GM12878 (cell line): ENCODE measurements at regions not wholly inside any gene's neighbourhood (a gene's known extent, or its start where the extent isn't known, plus 50 kb on each side); places are given as distances from the start of the nearest gene placed in this dataset.

Experiments
- ATAC-seq: fragments of 200-7000 bp; cut with Tn5 transposase; 3 replicates; pipeline ENCODE4 v1.9.1; 2020; ENCODE audit warnings: mild to moderate bottlenecking, moderate library complexity
- BruUV-seq: library from RNA; stranded (reverse); fragments of 400-500 nt; replicated peaks from 2 replicates; lab custom pipeline; 2021; lab: Mats Ljungman, UMichigan
- CTCF ChIA-PET: fragments of 300-600 bp; sonication (Branson Sonifier 250); formaldehyde crosslinking; extraction: SDS; loops from one replicate; lab custom pipeline; 2021; ENCODE audit warnings: inconsistent platforms; lab: Yijun Ruan, JAX
- POLR2A ChIA-PET: fragments of 350-600 bp; formaldehyde crosslinking; extraction: SDS; loops from one replicate; lab custom pipeline; 2021; ENCODE audit warnings: inconsistent platforms; lab: Charles Lee
- RAD21 ChIA-PET: fragments of 300-600 bp; sonication (Branson Sonifier 250); formaldehyde crosslinking; loops from one replicate; lab custom pipeline; 2023; ENCODE audit warnings: antibody characterized with exemption; ENCODE audit not compliant: unreplicated experiment; lab: Charles Lee
- SMC1A ChIA-PET: fragments of 300-600 bp; sonication (Branson Sonifier 250); formaldehyde crosslinking; loops from one replicate; lab custom pipeline; 2023; ENCODE audit not compliant: unreplicated experiment, uncharacterized antibody; lab: Charles Lee
- DNase-seq: peaks from one replicate; pipeline ENCODE4 v3.0.0-alpha.2; 2011; ENCODE audit warnings: low read depth, low spot score
- FAIRE-seq: peaks from 3 replicates; lab custom pipeline; 2011; peaks lifted over from hg19 to GRCh38; lab: Jason Lieb, UNC
- H2AFZ ChIP-seq: 2 replicates; pipeline ENCODE4 v1.6.0; 2011; ENCODE audit warnings: low read depth, low read length, control low read depth; ENCODE audit not compliant: control insufficient read depth
- H3K27ac ChIP-seq: 2 replicates; pipeline ENCODE4 v1.5.1; 2011; ENCODE audit warnings: control low read depth; ENCODE audit not compliant: control insufficient read depth, insufficient read depth
- H3K27me3 ChIP-seq, 2 experiments: replicated peaks in 1 of 2; 2 replicates each; pipeline versions ENCODE4 v1.6.0 to v1.6.1; 2011; ENCODE audit warnings: low read length in 1 of 2; ENCODE audit not compliant: control insufficient read depth in 2 of 2, insufficient read depth in 2 of 2
- H3K36me3 ChIP-seq, 2 experiments: 2 replicates each; pipeline ENCODE4 v1.5.1; 2011; ENCODE audit warnings: low read length in 1 of 2; ENCODE audit not compliant: control insufficient read depth in 2 of 2, insufficient read depth in 2 of 2
- H3K4me1 ChIP-seq: 2 replicates; pipeline ENCODE4 v1.6.1; 2011; ENCODE audit warnings: mild to moderate bottlenecking, low read length, moderate library complexity, mixed read lengths; ENCODE audit not compliant: control insufficient read depth, insufficient read depth
- H3K4me2 ChIP-seq: 2 replicates; pipeline ENCODE4 v1.6.0; 2011; ENCODE audit warnings: control low read depth; ENCODE audit not compliant: control insufficient read depth, insufficient read depth
- H3K4me3 ChIP-seq: fragments of 200-600 bp; sonication (generic); 2 replicates; pipeline ENCODE4 v1.5.1; 2016
- H3K79me2 ChIP-seq: 2 replicates; pipeline ENCODE4 v1.6.0; 2011; ENCODE audit warnings: low read length; ENCODE audit not compliant: control insufficient read depth, insufficient read depth
- H3K9ac ChIP-seq: 2 replicates; pipeline ENCODE4 v1.8.0; 2011; ENCODE audit warnings: low read length, control low read depth, mixed read lengths; ENCODE audit not compliant: control insufficient read depth, insufficient read depth
- H3K9me3 ChIP-seq: replicated peaks from 3 replicates; pipeline ENCODE4 v1.5.1; 2011; ENCODE audit warnings: mild to moderate bottlenecking, low read length; ENCODE audit not compliant: control insufficient read depth, insufficient read depth
- H4K20me1 ChIP-seq: 2 replicates; pipeline ENCODE4 v1.6.0; 2011; ENCODE audit not compliant: control insufficient read depth, insufficient read depth
- BCL3 ChIP-seq: IDR thresholded peaks from 2 replicates; pipeline ENCODE4 v1.6.1; 2011; ENCODE audit warnings: borderline replicate concordance, low read depth, mild to moderate bottlenecking, moderate library complexity, low read length; ENCODE audit not compliant: insufficient read depth, poor library complexity, severe bottlenecking
- BCLAF1 ChIP-seq: fragments of 450-650 bp; IDR thresholded peaks from 2 replicates; pipeline ENCODE4 v1.6.1; 2017; ENCODE audit warnings: antibody characterized with exemption, mild to moderate bottlenecking, moderate library complexity
- BRCA1 ChIP-seq: IDR thresholded peaks from 2 replicates; pipeline ENCODE4 v1.6.1; 2011; ENCODE audit warnings: low read depth, low read length, improper control_type of control experiment
- FOXK2 ChIP-seq: fragments of 450-650 bp; IDR thresholded peaks from 2 replicates; pipeline ENCODE4 v1.6.1; 2017; ENCODE audit warnings: mild to moderate bottlenecking, moderate library complexity
- HDGF ChIP-seq: fragments of 450-650 bp; IDR thresholded peaks from 2 replicates; pipeline ENCODE4 v1.6.1; 2016; ENCODE audit warnings: antibody characterized with exemption
- NFXL1 ChIP-seq: fragments of 450-650 bp; IDR thresholded peaks from 2 replicates; pipeline ENCODE4 v1.6.1; 2017; ENCODE audit warnings: antibody characterized with exemption, mild to moderate bottlenecking, borderline replicate concordance
- NFYA ChIP-seq: IDR thresholded peaks from 2 replicates; pipeline ENCODE4 v1.6.1; 2011; ENCODE audit warnings: low read depth, mild to moderate bottlenecking, low read length, improper control_type of control experiment, borderline replicate concordance
- NFYB ChIP-seq: IDR thresholded peaks from 2 replicates; pipeline ENCODE4 v1.6.1; 2011; ENCODE audit warnings: low read depth, mild to moderate bottlenecking, low read length, improper control_type of control experiment, moderate library complexity; ENCODE audit not compliant: insufficient read depth
- RAD21 ChIP-seq: IDR thresholded peaks from 2 replicates; pipeline ENCODE4 v1.6.1; 2011; ENCODE audit warnings: mild to moderate bottlenecking, low read depth, low read length, moderate library complexity; ENCODE audit not compliant: insufficient read depth
- RAD51 ChIP-seq: fragments of 450-650 bp; IDR thresholded peaks from 2 replicates; pipeline ENCODE4 v1.6.1; 2016; ENCODE audit warnings: moderate library complexity, mild to moderate bottlenecking, inconsistent platforms
- SIX5 ChIP-seq: IDR thresholded peaks from 2 replicates; pipeline ENCODE4 v1.6.1; 2011; ENCODE audit warnings: mild to moderate bottlenecking, low read depth, low read length, moderate library complexity; ENCODE audit not compliant: severe bottlenecking
- SKIL ChIP-seq: fragments of 450-650 bp; IDR thresholded peaks from 2 replicates; pipeline ENCODE4 v1.6.1; 2017; ENCODE audit warnings: mild to moderate bottlenecking, low read depth, inconsistent platforms; ENCODE audit not compliant: poor library complexity, severe bottlenecking
- SPI1 ChIP-seq: IDR thresholded peaks from 2 replicates; pipeline ENCODE4 v1.6.1; 2011; ENCODE audit warnings: low read depth, mild to moderate bottlenecking, low read length, moderate library complexity, borderline replicate concordance; ENCODE audit not compliant: insufficient read depth
- TBL1XR1 ChIP-seq: IDR thresholded peaks from 2 replicates; pipeline ENCODE4 v1.6.1; 2012; ENCODE audit warnings: low read depth, low read length, improper control_type of control experiment
- ZBED1 ChIP-seq: IDR thresholded peaks from 2 replicates; pipeline ENCODE4 v1.6.1; 2016; ENCODE audit warnings: borderline replicate concordance
- WGBS: methylation state at CpG from one replicate; pipeline ENCODE4 v1.1.6; 2016; ENCODE audit warnings: low lambda C conversion rate; ENCODE audit not compliant: insufficient replicate concordance, insufficient coverage; ENCODE audit errors: missing lambda C conversion rate; 5-methylcytosine and 5-hydroxymethylcytosine counted together
- in situ Hi-C: fragments of 300-500 bp; cut with MboI; formaldehyde crosslinking; loops from 9 replicates; pipeline ENCODE4 v1.14.3; 2018; ENCODE audit warnings: mixed read lengths
- intact Hi-C: fragments of 100-400 bp; cut with micrococcal nuclease; formaldehyde crosslinking; loops from one replicate; pipeline ENCODE4 v1.14.2; 2022; ENCODE audit not compliant: unreplicated experiment

- no peak for TF ChIP-seq SPI1
- TF ChIP-seq SIX5, result no peak
- no peak for TF ChIP-seq NFYB
- no peak for TF ChIP-seq TBL1XR1
- no peak for TF ChIP-seq NFYA
- TF ChIP-seq BCL3, result no peak
- TF ChIP-seq BRCA1, result no peak
- TF ChIP-seq RAD21, result no peak
These were observed 318.1 kb downstream of the USP25 start (continued) for GRCh38 chr21:16047904-16048303.

GRCh38 chr21:16055014-16055413, 325.2 kb downstream of the USP25 start:
- H3K27ac ChIP-seq, result no peak overlapping the region
- H4K20me1 ChIP-seq, result no peaks in the 10 kb centered on the region
- no peaks in the 10 kb centered on the region for H3K4me1 ChIP-seq
- intact Hi-C loops (no loop called here), in situ Hi-C loops (no loop called here)
- H3K9ac ChIP-seq, result no peak overlapping the region
- H3K4me2 ChIP-seq, result no peak overlapping the region
- no peaks in the 10 kb centered on the region for H3K9me3 ChIP-seq
- WGBS, result 8% methylated on average over 1 of the region's 1 CpG
- CTCF ChIA-PET, result no interaction called here
- H3K27me3 ChIP-seq, result no peaks in the 10 kb centered on the region
- DNase-seq, result no peak
- no peak overlapping the region for H3K4me3 ChIP-seq
- no TSS peak for BruUV-seq
- no peak for ATAC-seq
- POLR2A ChIA-PET, result no interaction called here
- H2AFZ ChIP-seq, result no peak overlapping the region
- no peak for FAIRE-seq
- no peaks in the 10 kb centered on the region for H3K36me3 ChIP-seq
- RAD21 ChIA-PET, result no interaction called here
- no peaks in the 10 kb centered on the region for H3K79me2 ChIP-seq
- SMC1A ChIA-PET, result no interaction called here
- no peak for TF ChIP-seq NFXL1
- no peak for TF ChIP-seq BCLAF1
- TF ChIP-seq SKIL, result no peak
- no peak for TF ChIP-seq FOXK2
- TF ChIP-seq RAD51, result no peak
- no peak for TF ChIP-seq ZBED1
- no peak for TF ChIP-seq HDGF
